GM21515 (cell line): ENCODE measurements at regions not wholly inside any gene's neighbourhood (a gene's known extent, or its start where the extent isn't known, plus 50 kb on each side); places are given as distances from the start of the nearest gene placed in this dataset.
"Not testable (repeated sequence)": the region's sequence is repeated elsewhere in the genome, so short reads cannot be mapped to it uniquely, and the experiment has no call there.

Source experiments
- ATAC-seq: cut with Tn5 transposase; IDR thresholded peaks from one replicate; pipeline ENCODE4 v1.9.1; 2021; ENCODE audit not compliant: unreplicated experiment

DNA sequence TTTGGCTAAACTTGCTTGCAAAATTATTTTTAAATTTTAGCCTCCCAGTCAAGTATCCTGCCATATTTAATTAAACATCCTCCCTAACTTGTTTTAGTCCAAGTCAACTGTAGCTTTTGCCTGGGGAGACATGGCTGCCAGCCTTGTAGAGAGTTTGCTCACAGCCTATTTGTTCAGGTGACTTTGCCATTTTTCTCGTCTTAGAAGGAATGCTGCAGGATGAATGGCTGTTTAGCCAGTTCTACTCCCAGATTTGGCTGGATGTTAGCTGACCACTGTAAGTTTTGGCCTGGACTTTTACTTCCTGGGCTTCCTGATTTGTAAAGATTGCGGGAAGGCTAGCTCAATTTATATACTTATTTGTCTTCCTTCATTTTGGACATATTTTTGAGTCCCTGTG, 236.4 kb upstream of the SGO1 start:
- ATAC-seq, result no peak

DNA sequence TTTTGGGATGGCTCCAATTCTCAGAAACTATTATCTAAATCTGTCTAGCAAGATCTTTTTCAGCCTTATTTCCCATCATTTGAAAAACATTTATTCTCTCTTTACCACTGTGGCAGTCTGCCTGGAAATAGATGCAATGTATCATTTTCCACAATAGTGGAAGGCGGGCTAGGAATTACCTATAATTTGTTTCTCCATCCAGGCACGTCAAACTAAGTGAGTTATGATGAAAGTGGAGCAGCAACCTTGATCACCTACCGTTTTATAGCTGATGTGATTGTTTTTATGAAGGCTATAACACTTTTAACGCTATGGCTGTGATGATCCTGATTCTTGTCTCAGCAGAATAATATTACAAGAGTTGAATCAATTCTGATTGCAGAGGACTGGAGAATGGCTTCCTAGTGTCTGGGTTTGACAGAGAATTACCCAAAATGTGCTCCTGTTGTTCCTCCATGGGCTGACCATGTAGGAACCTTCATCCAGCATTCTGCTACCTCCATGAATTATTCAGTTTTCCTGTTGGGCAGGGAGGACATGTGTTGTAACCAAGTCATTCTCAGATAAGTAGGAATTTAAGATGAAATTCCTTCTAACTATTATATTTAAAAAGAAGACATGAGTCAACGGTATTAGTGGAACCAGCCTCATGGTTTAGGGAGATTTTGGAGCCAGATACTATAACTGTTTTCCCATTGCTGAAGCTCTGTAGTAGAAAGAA, 231.5 kb upstream of the SGO1 start:
- ATAC-seq, result no peak

DNA sequence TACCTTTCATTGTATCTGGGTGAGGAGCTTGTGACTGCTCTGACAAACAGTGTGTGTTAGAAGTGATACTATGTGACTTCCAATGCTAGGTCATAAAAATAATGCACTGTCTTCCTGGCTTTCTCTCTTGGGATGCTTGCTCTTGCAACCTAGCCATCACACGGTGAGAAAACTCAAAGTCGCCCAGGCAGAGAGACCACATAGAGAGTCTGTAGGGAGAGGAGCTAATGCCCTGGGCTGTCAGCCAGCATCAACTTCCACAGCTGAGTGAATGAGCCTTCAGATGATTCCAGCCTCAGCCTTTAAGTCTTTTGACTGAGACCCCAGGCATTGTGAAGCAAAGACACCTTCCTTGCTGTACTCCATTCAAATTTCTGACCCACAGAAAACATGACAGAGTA, 220.6 kb upstream of the SGO1 start:
- ATAC-seq, result no peak

DNA sequence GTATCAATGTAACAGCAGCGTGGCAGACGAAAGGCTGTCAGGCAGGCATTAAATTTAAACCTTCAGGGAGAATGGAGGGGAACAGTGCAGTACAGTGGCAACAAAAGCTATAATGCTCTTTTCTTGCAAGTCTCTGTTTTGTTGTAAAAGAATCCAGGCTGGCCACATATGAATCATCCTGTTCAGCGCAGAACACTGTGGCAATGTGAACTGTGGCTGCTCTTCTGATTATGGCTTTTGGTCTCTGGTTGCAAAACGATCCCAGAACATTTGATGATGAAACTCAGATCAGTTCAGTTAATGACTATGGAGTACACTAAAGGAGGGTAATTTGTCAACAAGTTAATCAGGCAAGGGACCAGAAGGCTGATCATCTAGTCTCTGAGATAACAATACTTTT, 219.7 kb upstream of the SGO1 start:
- ATAC-seq, result no peak

DNA sequence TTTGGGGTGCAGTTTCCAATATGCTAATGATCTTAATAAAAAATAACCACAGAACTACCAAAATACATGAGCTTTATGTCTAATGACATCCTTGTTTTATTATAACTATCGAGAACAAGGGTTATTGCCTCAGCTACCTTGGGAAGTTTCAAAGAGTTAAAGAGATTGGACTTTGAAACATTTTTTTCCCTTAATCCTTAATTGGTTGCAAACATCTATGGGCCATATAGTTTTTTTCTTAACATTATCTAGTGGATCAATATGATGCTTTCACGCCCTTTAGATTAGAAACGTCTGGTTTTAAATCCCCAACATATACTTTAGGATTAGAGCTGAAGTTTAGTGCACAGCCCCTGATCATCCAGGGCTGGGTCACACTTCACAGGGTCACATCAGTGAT, 219.2 kb upstream of the SGO1 start:
- no peak for ATAC-seq

DNA sequence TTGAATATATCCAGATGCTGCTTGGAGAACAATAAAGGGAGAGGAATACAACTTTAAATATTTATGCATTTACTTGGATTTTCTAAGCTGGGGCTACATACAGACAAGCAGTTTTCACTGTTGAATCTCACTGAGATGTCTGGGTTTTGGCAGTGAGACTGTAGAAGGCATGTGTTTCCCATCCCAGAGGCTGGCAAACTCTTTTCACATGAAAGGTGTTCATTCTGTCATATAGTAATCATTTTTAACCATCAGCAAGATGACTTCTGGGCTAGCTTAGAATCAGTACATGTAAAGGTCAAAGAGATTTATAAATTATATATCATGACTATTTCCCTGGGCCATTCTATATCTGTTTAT, 218.7 kb upstream of the SGO1 start:
- no peak for ATAC-seq

DNA sequence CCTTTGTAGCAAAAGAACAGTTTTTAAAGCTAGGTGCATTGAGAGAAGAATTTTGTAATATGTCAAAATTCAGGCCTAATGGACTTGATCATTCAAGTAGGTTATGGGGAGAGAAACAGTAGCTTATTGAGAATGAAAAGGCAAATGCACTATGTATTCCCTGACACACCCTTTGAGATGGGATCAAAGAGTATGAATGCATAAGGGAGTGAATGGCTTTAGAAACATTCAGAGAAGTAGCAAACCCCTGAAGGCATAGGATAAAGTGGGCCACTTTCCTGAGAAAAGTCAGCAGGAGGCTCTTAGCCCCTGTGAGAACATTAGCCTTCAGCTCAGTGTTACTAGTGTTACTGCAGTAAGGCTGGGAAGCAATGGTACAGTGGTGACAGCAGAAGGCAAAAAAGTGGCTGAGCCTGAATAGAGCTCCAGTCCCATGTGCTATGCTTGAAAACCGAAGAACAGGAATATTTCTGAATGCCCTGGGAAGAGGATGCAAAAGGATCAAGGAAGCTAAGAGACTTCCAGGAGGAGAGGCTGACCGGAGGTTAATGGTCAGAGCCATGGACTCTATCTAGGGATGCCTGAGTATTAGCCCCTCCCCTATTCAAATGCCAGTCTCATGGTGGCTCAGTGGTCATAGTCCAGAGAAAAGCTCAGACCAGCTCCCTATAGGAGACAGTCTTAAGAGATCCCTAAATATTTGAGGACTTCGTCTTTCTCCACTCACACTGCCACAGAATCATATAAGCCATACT, 218.2 kb upstream of the SGO1 start:
- no peak for ATAC-seq

DNA sequence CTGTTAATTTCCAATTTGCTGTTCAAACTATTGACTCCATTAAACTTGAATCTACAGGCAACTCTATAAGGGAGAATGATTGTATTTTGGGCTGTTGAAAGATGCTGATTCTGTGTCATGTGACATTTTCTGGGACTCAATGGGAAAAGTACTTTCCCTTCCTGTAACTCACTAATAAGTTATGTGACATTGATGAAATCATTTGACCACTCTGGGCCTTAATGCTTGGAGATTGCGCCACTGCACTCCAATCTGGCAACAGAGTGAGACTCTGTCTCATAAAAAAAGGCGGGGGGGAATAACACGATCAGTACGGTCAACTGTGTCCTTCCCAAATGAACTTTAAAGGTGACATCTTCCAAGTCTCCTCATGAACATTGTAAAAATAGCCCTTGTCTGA, 215.2 kb upstream of the SGO1 start:
- ATAC-seq, result no peak

DNA sequence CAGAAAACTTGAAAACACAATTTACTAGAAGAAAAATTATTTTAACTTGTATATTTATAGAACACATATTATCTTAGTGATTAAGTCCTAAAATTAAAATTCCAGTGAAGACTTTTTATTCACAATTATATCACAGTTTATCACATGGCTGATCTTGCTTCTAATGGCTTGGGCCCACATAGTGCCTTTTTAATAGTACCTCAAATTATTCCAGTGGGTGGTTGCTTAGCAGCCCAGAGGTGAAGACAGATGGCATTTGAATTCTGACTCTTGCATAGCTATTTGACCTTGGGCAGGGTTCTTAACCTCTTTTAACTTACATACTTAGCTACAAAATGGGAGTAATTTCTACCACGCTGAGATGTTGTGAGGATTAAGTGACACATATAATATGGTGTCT, 214.7 kb upstream of the SGO1 start:
- no peak for ATAC-seq

DNA sequence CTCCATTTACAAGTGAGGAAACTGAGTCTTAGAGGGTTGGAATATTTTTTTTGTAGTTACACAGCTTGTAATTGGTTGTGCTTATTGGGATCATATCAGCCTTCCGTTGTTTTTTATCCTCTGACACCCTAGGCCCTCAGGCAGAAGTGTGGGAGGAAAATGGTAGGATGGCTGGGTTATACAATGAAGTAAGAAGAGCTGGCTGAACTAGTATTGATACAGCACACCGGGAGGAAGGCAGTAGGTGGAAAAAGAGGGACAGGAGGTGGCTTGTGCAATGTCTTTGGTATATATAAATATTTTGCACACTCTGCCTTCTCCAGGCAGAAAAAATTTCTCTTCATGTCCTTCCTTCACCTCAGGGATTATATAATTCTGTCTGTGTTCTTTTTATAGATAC, 214.3 kb upstream of the SGO1 start:
- no peak for ATAC-seq

DNA sequence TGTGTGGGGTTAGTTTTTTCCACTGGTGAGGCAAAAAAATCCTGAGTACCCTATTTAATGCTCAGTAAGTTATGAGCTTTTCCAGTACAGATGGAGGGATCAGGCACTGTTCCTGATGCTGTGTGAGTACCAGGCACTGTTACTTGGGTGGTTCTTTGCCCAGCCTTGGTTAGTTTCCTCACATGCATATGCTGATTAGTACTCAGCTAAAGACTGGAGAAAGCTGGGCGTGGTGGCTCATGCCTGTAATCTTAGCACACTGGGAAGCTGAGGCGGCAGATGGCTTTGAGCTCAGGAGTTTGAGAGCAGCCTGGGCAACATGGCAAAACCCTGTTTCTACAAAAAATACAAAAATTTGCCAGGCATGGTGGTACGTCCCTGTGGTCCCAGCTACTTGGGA, 210.3 kb upstream of the SGO1 start:
- ATAC-seq, result no peak

DNA sequence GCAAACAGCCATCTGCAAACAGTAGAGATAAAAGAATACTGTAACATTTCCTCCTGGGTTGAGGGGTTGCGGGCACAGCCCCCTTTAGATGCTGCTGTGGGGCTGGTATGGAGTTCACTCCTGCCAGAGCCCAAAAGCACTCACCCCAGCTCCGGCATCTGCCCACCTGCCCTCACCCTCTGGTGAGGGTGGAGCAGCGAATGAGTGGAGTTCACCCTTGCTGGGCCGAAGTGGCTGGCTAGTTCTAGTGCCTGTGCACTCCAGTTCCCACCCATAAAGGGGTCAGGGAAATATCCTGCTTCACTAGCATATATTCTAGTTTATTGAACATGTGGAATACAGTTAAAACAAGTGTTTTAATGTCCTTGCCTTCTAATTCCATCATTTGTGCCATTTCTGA, 209.7 kb upstream of the SGO1 start:
- ATAC-seq, result no peak

DNA sequence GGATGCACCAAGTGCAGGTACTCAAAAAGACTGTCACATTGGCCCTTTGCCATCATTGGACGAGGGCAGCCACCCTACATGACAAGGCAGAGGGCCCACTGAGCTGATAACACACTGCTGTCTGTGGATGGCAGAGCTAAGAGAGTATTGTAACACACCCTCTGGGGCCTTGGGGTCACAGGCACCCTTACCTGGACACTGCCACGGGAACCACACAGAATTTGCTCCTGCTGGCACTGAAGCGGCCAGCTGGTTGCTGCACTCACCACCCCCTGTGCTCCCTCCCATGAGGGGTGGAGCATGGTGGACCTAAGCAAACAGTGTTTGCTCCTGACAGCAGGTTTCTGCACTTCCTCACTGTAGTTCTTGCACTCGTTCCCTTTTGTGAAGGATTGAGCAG, 208.2 kb upstream of the SGO1 start:
- no peak for ATAC-seq

DNA sequence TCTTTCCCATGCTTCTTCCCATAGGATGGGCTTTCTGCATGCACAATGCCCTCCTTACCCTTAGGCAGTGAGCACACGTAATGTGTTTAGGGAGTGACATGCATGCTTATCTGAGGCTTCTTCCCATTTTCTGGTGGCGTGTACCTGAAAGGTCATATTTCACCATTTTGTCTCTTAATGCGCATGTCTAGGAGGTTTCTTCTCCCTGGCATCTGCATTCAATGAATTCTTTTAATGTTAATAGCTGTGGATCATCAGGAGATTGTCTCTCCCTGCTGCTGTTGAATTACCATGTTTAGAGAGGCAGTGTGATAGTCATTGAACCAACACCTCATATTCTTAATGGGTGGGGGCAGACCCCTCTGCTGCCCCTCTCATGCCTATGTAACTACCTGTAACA, 205.6 kb upstream of the SGO1 start:
- no peak for ATAC-seq

DNA sequence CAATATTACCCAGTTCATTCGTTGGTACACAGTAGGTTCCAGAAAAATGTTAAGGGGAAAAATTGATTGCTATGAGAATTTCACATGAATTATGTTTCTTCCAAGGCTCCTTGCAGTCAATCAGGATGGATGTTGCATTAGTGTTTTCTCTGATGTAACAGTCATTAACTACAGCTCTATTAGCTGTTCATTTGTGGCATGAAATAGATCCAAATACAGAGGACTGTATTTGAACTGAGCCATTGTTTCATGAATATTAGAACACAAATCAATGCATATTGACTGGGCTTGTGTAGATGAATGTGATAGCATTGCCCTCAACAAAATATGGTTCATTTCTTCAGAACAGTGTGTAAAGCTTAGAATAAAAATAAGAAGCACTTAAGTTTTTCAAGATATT, 203.0 kb upstream of the SGO1 start:
- ATAC-seq, result no peak

DNA sequence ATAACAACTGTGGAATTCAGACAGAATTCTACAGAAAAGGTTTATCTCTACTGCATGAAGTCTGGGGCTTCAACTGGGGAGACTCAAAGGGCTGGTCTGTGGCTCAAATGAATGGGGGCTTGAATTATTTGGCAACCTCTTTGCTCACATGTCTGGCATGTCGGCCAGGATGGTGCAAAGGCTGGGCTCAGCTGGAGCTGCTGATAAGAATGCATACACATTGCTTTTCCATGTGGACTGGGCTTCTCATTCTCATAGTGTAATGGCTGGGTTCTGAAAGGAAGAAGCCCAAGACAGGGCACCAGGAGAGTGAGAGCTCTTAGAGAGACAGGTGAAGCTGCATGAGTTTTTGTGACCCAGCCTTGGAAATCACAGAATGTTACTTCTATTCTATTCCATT, 194.3 kb upstream of the SGO1 start:
- ATAC-seq, result no peak

DNA sequence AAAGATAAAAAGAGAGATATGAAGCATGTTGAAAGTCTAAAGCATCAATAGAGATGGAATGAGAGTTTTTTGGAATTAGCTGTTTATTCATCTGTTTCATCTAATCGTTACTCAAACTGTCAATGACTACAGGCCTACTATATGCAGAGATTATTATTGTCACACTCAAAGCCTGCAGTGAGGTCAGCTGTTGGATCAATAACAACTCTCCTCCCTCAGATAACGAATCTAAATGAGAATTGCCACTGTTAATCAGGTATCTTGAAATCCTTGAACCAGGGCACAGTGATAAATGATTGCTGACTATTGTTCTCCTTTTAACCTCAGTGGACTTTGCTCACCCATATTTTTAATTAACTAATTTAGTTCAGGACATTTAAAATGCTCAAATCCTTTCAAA, 192.3 kb upstream of the SGO1 start:
- ATAC-seq, result no peak

DNA sequence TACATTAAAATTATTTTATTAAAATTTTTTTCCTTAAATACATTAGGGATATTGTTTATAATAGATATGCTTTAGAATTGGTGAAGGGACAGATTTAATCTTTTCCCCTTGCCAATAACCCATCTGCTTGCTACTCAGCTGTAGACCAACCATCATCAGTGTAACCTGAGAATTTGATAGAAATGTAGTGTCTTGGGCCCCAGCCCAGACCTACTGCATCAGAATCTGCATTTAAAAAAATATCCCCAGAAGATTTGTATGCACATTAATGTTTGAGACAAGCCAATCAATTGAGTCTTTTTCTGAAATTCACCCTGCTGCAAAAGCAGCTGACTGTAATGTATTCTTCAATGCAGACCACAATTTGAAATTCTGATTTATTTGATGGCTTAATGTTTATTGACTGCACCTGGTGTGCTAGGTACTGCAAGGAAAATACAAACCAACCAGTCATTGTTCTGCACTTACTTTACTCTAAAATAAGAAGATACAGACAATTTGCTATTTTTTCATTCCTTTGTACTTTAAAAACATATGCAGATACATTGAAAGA, 190.7 kb upstream of the SGO1 start:
- ATAC-seq, result no peak

DNA sequence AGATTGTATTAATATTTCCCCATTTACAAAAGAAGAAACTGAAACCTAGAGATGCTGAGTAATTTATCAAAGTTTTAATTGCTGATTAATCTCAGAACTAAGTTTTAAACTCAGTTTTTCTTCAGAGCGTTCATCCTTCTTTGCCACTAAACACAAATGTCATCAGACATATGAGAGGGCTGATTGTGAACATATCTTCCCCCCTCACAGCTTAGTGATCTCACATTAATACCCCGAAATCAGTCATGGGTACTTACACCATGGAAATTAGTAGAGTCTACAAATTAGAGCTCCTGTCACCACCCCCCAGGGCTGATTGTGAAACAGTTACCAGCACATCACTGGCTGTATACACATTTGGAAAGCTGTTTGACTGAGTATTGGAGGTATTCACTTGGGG, 189.3 kb upstream of the SGO1 start:
- no peak for ATAC-seq

DNA sequence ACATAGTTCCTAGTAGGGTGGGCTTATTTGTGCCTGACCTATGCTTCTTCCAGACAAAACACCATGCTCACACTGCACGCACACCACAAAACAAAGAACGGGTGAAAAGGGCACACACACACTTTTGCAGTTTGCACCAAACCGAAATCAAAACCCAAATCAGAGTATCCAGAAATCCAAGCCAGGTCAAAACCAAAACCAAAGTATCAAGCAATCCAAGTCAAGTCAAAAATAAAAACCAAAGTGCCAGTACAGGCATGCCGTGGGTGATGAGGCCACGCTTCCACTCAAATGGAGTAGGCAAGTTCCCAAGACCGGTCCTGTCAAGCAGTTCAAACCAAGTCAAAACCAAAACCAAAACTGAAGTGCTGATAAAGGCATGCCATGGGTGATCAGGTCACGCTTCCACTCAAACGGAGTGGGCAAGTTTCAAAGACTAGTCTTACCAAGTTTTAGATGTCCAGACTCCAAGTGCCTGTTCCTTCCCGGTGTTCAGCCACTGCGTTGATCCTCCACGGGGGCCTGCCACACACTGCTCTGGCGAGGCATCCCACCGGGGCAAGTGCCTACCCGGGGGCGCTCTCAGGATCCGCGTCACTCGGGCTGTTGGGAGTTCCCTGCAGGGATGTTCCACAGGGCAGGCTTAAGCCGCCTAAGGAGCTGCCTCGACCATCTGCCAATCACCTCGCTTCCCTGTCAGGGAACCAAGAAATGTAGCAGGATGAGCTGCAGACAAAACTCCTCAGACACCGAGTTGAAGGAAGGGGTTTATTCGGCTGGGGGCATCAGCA, 184.5 kb upstream of the SGO1 start:
- not testable (repeated sequence) for ATAC-seq

DNA sequence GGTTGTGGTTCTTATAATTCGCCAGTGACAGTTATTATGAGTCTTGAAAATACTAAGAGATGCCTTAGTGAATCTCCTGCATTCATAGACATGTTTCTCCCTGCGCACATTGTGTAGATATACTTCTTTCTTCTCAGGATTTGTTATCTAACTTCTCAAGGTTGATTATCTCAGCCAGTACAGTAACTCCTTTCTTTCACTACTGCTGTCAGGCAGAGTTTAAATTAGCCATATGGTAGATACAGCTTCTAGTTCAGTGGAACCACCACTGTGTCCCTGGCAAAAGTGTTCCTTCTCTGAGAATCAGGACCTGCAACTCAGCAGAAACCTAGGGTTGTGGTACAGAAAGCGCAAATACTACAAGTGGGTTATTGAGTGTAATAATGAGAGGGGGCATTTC, 175.0 kb upstream of the SGO1 start:
- no peak for ATAC-seq

DNA sequence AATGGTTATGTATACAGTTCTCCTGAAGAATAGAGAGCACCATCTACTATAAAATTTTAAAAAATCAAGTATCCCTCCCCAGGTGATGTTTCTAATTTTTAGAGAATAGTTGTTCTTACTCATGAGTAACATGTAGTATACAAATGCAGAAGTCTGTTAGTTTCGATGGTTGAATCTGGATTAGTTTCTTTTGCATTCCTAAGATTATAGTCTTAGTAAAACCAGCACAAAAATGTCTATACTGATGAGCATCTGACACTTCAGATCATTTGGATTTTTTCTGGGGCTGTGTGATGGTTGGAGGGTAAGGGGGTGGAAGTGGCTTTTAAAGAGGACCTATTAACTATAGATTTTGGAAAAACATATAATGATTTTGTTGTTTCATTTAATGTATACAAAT, 167.3 kb upstream of the SGO1 start:
- no peak for ATAC-seq
